MM.1S (cell line): ENCODE measurements at regions not wholly inside any gene's neighbourhood (a gene's known extent, or its start where the extent isn't known, plus 50 kb on each side); places are given as distances from the start of the nearest gene placed in this dataset.

ENCODE experiments used
- DNase-seq: peaks from one replicate; pipeline ENCODE4 v3.0.0-alpha.2; 2015
- H2AFZ ChIP-seq: fragments of 300-600 bp; sonication (generic); 2 replicates; pipeline ENCODE4 v1.6.0; 2016; ENCODE audit warnings: antibody characterized with exemption, low read length
- H3F3A ChIP-seq: fragments of 300-600 bp; sonication (generic); 2 replicates; pipeline ENCODE4 v1.6.1; 2016; ENCODE audit warnings: mild to moderate bottlenecking, antibody characterized with exemption, low read length, moderate library complexity, mixed read lengths; ENCODE audit not compliant: insufficient read depth
- H3K27ac ChIP-seq: fragments of 300-600 bp; sonication (generic); 2 replicates; pipeline ENCODE4 v1.5.1; 2016; ENCODE audit warnings: mild to moderate bottlenecking, low read length
- H3K27me3 ChIP-seq: fragments of 300-600 bp; sonication (generic); replicated peaks from 2 replicates; pipeline ENCODE4 v1.6.0; 2016; ENCODE audit warnings: low read length; ENCODE audit not compliant: insufficient read depth
- H3K36me3 ChIP-seq: fragments of 300-600 bp; sonication (generic); replicated peaks from 2 replicates; pipeline ENCODE4 v1.6.1; 2016; ENCODE audit warnings: mild to moderate bottlenecking, low read length, mixed read lengths; ENCODE audit not compliant: insufficient read depth
- H3K4me1 ChIP-seq: fragments of 300-600 bp; sonication (generic); 2 replicates; pipeline ENCODE4 v1.6.1; 2016; ENCODE audit warnings: low read length, mixed read lengths
- H3K4me2 ChIP-seq: fragments of 300-600 bp; sonication (generic); 2 replicates; pipeline ENCODE4 v1.6.0; 2016; ENCODE audit warnings: low read depth, low read length
- H3K4me3 ChIP-seq: fragments of 300-600 bp; sonication (generic); 2 replicates; pipeline ENCODE4 v1.5.1; 2016; ENCODE audit warnings: low read length, mixed read lengths
- H3K79me2 ChIP-seq: fragments of 300-600 bp; sonication (generic); 2 replicates; pipeline ENCODE4 v1.6.1; 2016; ENCODE audit warnings: mixed run types, low read length, mixed read lengths
- H3K9ac ChIP-seq: fragments of 300-600 bp; sonication (generic); 2 replicates; pipeline ENCODE4 v1.6.1; 2016; ENCODE audit warnings: low read length, mixed read lengths
- H3K9me2 ChIP-seq: fragments of 300-600 bp; sonication (generic); replicated peaks from 2 replicates; pipeline ENCODE4 v1.6.1; 2016; ENCODE audit warnings: mild to moderate bottlenecking, low read length, mixed read lengths; ENCODE audit not compliant: insufficient read depth
- H3K9me3 ChIP-seq: fragments of 300-600 bp; sonication (generic); replicated peaks from 2 replicates; pipeline ENCODE4 v1.6.1; 2016; ENCODE audit warnings: mild to moderate bottlenecking, low read length, mixed read lengths; ENCODE audit not compliant: insufficient read depth
- H4K20me1 ChIP-seq: fragments of 300-600 bp; sonication (generic); 2 replicates; pipeline ENCODE4 v1.6.1; 2016; ENCODE audit warnings: mild to moderate bottlenecking, low read length, moderate library complexity, mixed read lengths; ENCODE audit not compliant: insufficient read depth
- CTCF ChIP-seq: fragments of 300-600 bp; sonication (generic); IDR thresholded peaks from 2 replicates; pipeline ENCODE4 v1.5.1; 2016; ENCODE audit warnings: antibody characterized with exemption, low read length, mixed read lengths
- EZH2 ChIP-seq: fragments of 300-600 bp; sonication (generic); optimal IDR thresholded peaks from 2 replicates; pipeline ENCODE3; 2017; ENCODE audit warnings: low read depth, mild to moderate bottlenecking, antibody characterized with exemption, low read length, mixed read lengths
- EZH2phosphoT487 ChIP-seq: fragments of 300-600 bp; sonication (generic); IDR thresholded peaks from 2 replicates; pipeline ENCODE4 v1.6.1; 2018; ENCODE audit warnings: antibody characterized with exemption, low read length

DNA sequence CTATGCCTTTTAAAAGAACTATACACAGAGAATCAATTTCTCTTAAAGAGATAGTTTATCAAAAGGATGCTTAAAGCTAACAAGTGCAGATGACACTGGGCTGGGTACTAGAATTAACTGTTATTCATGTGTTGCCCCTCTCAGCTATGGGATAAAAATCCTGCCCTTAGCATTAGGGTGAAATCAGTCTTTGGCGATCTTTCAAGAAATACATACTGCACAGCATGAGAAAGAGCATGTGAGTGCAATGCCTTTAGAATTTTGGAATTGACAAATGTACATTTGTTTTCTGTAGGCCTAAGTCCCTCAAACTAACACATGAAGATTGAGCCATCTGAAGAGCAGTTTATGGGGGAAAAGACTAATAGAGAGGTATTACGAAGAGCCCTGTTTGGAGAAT is 115.4 kb downstream of the ZFP64 start:
- Histone ChIP-seq H3K9me2 (no peaks in the 10 kb centered on the region), H3K4me1 (no peaks in the 10 kb centered on the region), H3K27ac (no peak overlapping the region), H2AFZ (no peak overlapping the region), H3K36me3 (no peaks in the 10 kb centered on the region), H3F3A (no peaks in the 10 kb centered on the region), H3K4me3 (no peak overlapping the region), H3K79me2 (no peaks in the 10 kb centered on the region), H3K9ac (no peak overlapping the region), H3K9me3 (no peaks in the 10 kb centered on the region), H3K27me3 (no peaks in the 10 kb centered on the region), H4K20me1 (no peaks in the 10 kb centered on the region), H3K4me2 (no peak overlapping the region)
- TF ChIP-seq EZH2phosphoT487, result no peak
- no peak for TF ChIP-seq EZH2
- no peak for TF ChIP-seq CTCF
- no peak for DNase-seq

GRCh38 chr20:52075400-52075799 is 116.2 kb downstream of the ZFP64 start:
- no peaks in the 10 kb centered on the region for H3K9me3 ChIP-seq
- H3F3A ChIP-seq, result no peaks in the 10 kb centered on the region
- H4K20me1 ChIP-seq, result no peaks in the 10 kb centered on the region
- no peak overlapping the region for H3K27ac ChIP-seq
- DNase-seq, result no peak
- no peak overlapping the region for H3K4me2 ChIP-seq
- no peak overlapping the region for H3K9ac ChIP-seq
- TF ChIP-seq EZH2 (no peak), EZH2phosphoT487 (no peak), CTCF (no peak)
- H3K9me2 ChIP-seq, result no peaks in the 10 kb centered on the region
- H3K79me2 ChIP-seq, result no peaks in the 10 kb centered on the region
- no peaks in the 10 kb centered on the region for H3K27me3 ChIP-seq
- no peaks in the 10 kb centered on the region for H3K4me1 ChIP-seq
- no peaks in the 10 kb centered on the region for H3K36me3 ChIP-seq
- no peak overlapping the region for H2AFZ ChIP-seq
- H3K4me3 ChIP-seq, result no peak overlapping the region

- TF ChIP-seq EZH2phosphoT487, result no peak
- TF ChIP-seq CTCF, result no peak
- TF ChIP-seq EZH2, result no peak
- no peak for DNase-seq
- Histone ChIP-seq H3K4me3 (no peak overlapping the region), H3K36me3 (no peaks in the 10 kb centered on the region), H3K27ac (no peak overlapping the region), H3K27me3 (no peaks in the 10 kb centered on the region), H2AFZ (no peak overlapping the region), H3K9me3 (no peaks in the 10 kb centered on the region), H3K4me1 (no peaks in the 10 kb centered on the region), H3K79me2 (no peaks in the 10 kb centered on the region), H4K20me1 (no peaks in the 10 kb centered on the region), H3K4me2 (no peak overlapping the region), H3K9me2 (no peaks in the 10 kb centered on the region), H3F3A (no peaks in the 10 kb centered on the region), H3K9ac (no peak overlapping the region)
Observed at GRCh38 chr20:52071136-52071535, 120.4 kb downstream of the ZFP64 start.
